ENCODE measurements at regions not wholly inside any gene's neighbourhood (a gene's known extent, or its start where the extent isn't known, plus 50 kb on each side); places are given as distances from the start of the nearest gene placed in this dataset.

DNA sequence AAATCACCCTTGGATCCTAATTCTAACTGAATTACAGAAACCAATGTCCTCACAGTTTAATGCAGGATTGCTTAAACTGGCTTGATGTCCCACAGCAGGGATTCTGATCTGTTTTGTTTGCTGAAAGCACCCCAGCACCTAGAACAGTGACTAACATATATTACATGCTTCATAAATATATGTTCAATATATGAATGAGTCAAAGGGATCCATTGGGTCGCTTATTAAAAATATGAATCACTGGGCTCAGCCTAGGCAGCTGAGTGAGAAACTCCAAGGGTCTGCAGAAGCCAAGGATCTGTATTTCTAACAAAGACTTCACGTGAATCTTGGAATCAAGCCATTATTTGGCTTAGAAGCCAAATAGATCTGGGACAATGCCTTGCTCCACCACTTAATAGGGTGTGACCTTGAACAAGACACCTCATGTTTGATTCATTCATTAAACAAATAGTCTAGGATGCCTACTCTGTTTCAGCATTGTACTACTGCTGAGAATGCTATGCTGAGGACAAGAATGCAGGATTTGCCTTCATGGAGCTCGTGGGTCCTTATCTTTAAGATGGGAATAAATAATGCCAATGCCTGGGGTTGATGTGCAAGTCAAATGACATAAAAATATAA, 103.4 kb upstream of the DLX6 start:
- no peaks in the 10 kb centered on the region for H3K9me3 ChIP-seq (ENCODE audit: insufficient read depth, low read length)
- TF ChIP-seq SUZ12 (IDR thresholded peaks at IDR 0.05; ENCODE audit: extremely low read depth, insufficient read depth, insufficient read length) (no peak), YY1 (IDR thresholded peaks at IDR 0.05; ENCODE audit: insufficient read depth, insufficient read length) (no peak), ZNF274 (IDR thresholded peaks at IDR 0.05; ENCODE audit: low read depth, low read length) (no peak)
- DNase-seq (ENCODE audit: low read depth, low spot score): no peak
- no peak overlapping the region for H3K4me3 ChIP-seq (ENCODE audit: insufficient read length, low read depth)
- no peak overlapping the region for H3K9ac ChIP-seq (ENCODE audit: insufficient read length, low read depth)
- no peaks in the 10 kb centered on the region for H3K4me1 ChIP-seq (ENCODE audit: insufficient read depth, insufficient read length)
- no peaks in the 10 kb centered on the region for H3K36me3 ChIP-seq (ENCODE audit: insufficient read depth, insufficient read length, low read length)
- no peaks in the 10 kb centered on the region for H3K27me3 ChIP-seq (ENCODE audit: insufficient read depth, insufficient read length)

DNA sequence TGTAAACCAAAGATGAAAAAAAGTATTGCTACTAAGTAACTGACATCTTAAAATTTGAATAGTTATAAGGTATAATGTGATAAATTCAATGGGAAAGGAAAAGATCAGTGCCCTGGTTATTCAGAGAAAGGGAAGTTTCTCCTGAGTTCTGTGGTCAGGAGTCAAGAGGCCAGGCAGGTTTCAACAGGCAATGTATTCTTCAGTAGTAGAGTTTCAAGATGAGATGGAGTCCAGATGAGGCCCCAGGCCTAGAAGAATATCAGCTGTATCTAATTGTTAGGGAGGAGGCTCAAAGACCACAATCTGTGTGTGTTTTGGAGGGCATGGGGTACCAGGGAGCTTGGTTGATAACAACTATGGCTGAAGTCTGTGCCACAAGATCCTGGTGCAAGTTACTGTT, 101.4 kb upstream of the DLX6 start:
- no peaks in the 10 kb centered on the region for H3K36me3 ChIP-seq (ENCODE audit: insufficient read depth, insufficient read length, low read length)
- H3K9ac ChIP-seq (ENCODE audit: insufficient read length, low read depth): no peak overlapping the region
- no peak for DNase-seq (ENCODE audit: low read depth, low spot score)
- TF ChIP-seq YY1 (IDR thresholded peaks at IDR 0.05; ENCODE audit: insufficient read depth, insufficient read length) (no peak), SUZ12 (IDR thresholded peaks at IDR 0.05; ENCODE audit: extremely low read depth, insufficient read depth, insufficient read length) (no peak)
- H3K4me1 ChIP-seq (ENCODE audit: insufficient read depth, insufficient read length): no peaks in the 10 kb centered on the region
- H3K4me3 ChIP-seq (ENCODE audit: insufficient read length, low read depth): no peak overlapping the region
- no peaks in the 10 kb centered on the region for H3K27me3 ChIP-seq (ENCODE audit: insufficient read depth, insufficient read length)
- no peaks in the 10 kb centered on the region for H3K9me3 ChIP-seq (ENCODE audit: insufficient read depth, low read length)

DNA sequence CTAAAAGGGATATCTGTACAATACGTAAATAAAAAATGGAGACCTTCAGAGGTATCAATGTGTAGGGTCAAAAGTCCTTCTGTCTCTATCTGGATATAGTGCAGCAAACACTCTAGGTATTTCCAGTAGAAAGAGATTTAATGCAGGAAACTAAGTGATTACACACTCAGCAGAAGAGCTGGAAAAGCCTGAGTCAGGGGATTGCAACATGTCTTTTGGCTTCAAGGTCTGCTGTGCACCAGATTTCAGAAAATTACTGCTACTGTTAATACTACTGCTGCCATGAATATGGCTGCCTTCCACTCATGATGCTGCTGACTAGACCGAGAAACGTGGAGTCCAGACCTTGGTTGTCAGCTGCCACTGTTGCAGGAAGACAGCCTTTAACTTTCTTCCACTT, 94.9 kb upstream of the DLX6 start:
- no peaks in the 10 kb centered on the region for H3K36me3 ChIP-seq (ENCODE audit: insufficient read depth, insufficient read length, low read length)
- no peaks in the 10 kb centered on the region for H3K4me1 ChIP-seq (ENCODE audit: insufficient read depth, insufficient read length)
- no peaks in the 10 kb centered on the region for H3K9me3 ChIP-seq (ENCODE audit: insufficient read depth, low read length)
- no peak overlapping the region for H3K9ac ChIP-seq (ENCODE audit: insufficient read length, low read depth)
- no peak for TF ChIP-seq SUZ12 (IDR thresholded peaks at IDR 0.05; ENCODE audit: extremely low read depth, insufficient read depth, insufficient read length)
- TF ChIP-seq ZNF274 (IDR thresholded peaks at IDR 0.05; ENCODE audit: low read depth, low read length): no peak
- TF ChIP-seq YY1 (IDR thresholded peaks at IDR 0.05; ENCODE audit: insufficient read depth, insufficient read length): no peak
- no peak for DNase-seq (ENCODE audit: low read depth, low spot score)
- no peak overlapping the region for H3K4me3 ChIP-seq (ENCODE audit: insufficient read length, low read depth)
- no peaks in the 10 kb centered on the region for H3K27me3 ChIP-seq (ENCODE audit: insufficient read depth, insufficient read length)

DNA sequence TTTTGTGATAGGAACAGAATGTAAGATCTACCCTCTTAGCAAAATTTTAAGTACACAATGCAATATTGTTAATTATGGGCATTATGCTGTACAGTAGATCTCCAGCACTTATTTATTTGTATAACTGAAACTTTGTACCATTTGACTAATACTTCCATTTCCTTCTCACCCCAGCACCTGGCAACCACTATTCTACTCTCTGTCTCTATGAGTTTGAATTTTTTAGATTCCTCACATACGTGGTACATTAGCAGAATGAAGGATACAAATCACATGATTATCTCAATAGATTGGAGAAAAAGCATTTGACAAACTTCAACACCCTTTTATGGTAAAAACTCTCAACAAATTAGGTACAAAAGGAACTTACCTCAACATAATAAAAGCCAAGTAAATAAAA, 90.3 kb upstream of the DLX6 start:
- Histone ChIP-seq H3K9ac (ENCODE audit: insufficient read length, low read depth) (no peak overlapping the region), H3K4me1 (ENCODE audit: insufficient read depth, insufficient read length) (no peaks in the 10 kb centered on the region), H3K27me3 (ENCODE audit: insufficient read depth, insufficient read length) (no peaks in the 10 kb centered on the region), H3K36me3 (ENCODE audit: insufficient read depth, insufficient read length, low read length) (no peaks in the 10 kb centered on the region), H3K4me3 (ENCODE audit: insufficient read length, low read depth) (no peak overlapping the region), H3K9me3 (ENCODE audit: insufficient read depth, low read length) (no peaks in the 10 kb centered on the region)
- no peak for DNase-seq (ENCODE audit: low read depth, low spot score)
- TF ChIP-seq SUZ12 (IDR thresholded peaks at IDR 0.05; ENCODE audit: extremely low read depth, insufficient read depth, insufficient read length) (no peak), YY1 (IDR thresholded peaks at IDR 0.05; ENCODE audit: insufficient read depth, insufficient read length) (no peak), ZNF274 (IDR thresholded peaks at IDR 0.05; ENCODE audit: low read depth, low read length) (no peak)

DNA sequence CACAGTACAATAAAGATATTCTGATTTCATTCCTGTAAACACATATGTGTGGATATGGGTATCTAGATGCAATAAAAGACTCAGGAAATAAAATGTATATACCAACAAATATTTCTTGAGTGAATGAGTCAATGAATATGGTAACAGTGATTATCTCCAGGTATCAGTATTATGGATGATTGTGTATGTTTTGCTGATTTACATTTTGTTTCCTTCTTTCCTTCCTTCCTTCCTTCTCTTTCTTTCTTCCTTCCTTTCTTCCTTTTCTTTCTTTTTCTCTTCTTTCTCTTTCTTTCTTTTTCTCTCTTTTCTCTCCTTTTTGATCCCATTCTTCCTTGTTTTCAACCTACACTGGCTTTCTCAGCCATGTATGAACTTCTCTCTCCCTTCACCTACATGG, 85.3 kb upstream of the DLX6 start:
- Histone ChIP-seq H3K9ac (ENCODE audit: insufficient read length, low read depth) (no peak overlapping the region), H3K4me1 (ENCODE audit: insufficient read depth, insufficient read length) (no peaks in the 10 kb centered on the region), H3K36me3 (ENCODE audit: insufficient read depth, insufficient read length, low read length) (no peaks in the 10 kb centered on the region), H3K4me3 (ENCODE audit: insufficient read length, low read depth) (no peak overlapping the region), H3K9me3 (ENCODE audit: insufficient read depth, low read length) (no peaks in the 10 kb centered on the region), H3K27me3 (ENCODE audit: insufficient read depth, insufficient read length) (no peaks in the 10 kb centered on the region)
- no peak for DNase-seq (ENCODE audit: low read depth, low spot score)
- no peak for TF ChIP-seq SUZ12 (IDR thresholded peaks at IDR 0.05; ENCODE audit: extremely low read depth, insufficient read depth, insufficient read length)
- no peak for TF ChIP-seq YY1 (IDR thresholded peaks at IDR 0.05; ENCODE audit: insufficient read depth, insufficient read length)
- no peak for TF ChIP-seq ZNF274 (IDR thresholded peaks at IDR 0.05; ENCODE audit: low read depth, low read length)

DNA sequence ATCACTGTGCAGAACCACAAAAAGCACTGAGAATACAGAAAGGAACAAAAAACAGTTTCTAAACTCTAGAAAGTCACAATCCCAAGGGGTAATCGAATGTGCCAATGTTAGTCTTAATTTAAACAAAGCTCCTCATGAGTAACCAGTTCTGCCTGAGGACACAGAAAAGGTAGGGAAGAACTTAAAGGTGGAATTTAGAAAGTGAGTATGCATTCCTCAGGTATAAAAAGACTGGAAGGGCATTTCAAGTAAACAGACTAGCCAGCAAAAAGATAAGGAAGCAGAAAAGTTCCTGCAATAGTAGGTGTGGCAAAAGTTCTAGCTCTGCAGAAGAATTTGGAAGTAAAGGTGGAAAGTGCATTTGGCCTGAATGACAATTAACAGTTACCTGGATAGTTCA, 84.6 kb upstream of the DLX6 start:
- no peak for DNase-seq (ENCODE audit: low read depth, low spot score)
- TF ChIP-seq YY1 (IDR thresholded peaks at IDR 0.05; ENCODE audit: insufficient read depth, insufficient read length): no peak
- no peak for TF ChIP-seq ZNF274 (IDR thresholded peaks at IDR 0.05; ENCODE audit: low read depth, low read length)
- TF ChIP-seq SUZ12 (IDR thresholded peaks at IDR 0.05; ENCODE audit: extremely low read depth, insufficient read depth, insufficient read length): no peak
- H3K4me3 ChIP-seq (ENCODE audit: insufficient read length, low read depth): no peak overlapping the region
- no peak overlapping the region for H3K9ac ChIP-seq (ENCODE audit: insufficient read length, low read depth)
- H3K36me3 ChIP-seq (ENCODE audit: insufficient read depth, insufficient read length, low read length): no peaks in the 10 kb centered on the region
- H3K27me3 ChIP-seq (ENCODE audit: insufficient read depth, insufficient read length): no peaks in the 10 kb centered on the region
- no peaks in the 10 kb centered on the region for H3K4me1 ChIP-seq (ENCODE audit: insufficient read depth, insufficient read length)
- H3K9me3 ChIP-seq (ENCODE audit: insufficient read depth, low read length): no peaks in the 10 kb centered on the region

DNA sequence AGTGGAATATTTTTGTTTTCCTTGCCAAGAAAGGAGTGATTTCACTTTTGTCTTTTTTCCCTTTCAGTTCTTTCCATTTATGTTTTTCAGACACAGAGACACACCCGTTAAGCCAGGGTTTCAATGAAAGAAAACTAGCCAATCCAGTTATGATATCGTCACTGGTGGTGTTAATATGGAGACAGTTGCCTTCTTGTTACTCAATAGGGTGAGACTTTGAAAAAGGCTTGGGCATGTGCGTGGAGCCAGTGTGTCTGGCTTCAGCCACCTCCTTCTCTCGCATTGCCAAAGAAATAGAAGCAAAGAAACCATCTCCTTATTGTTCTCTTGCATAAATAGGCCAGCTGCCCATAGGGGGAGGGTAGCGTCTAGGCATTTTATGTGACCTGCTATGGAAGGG, 84.1 kb upstream of the DLX6 start:
- Histone ChIP-seq H3K9me3 (ENCODE audit: insufficient read depth, low read length) (no peaks in the 10 kb centered on the region), H3K4me1 (ENCODE audit: insufficient read depth, insufficient read length) (no peaks in the 10 kb centered on the region), H3K27me3 (ENCODE audit: insufficient read depth, insufficient read length) (no peaks in the 10 kb centered on the region), H3K36me3 (ENCODE audit: insufficient read depth, insufficient read length, low read length) (no peaks in the 10 kb centered on the region), H3K4me3 (ENCODE audit: insufficient read length, low read depth) (no peak overlapping the region), H3K9ac (ENCODE audit: insufficient read length, low read depth) (no peak overlapping the region)
- TF ChIP-seq SUZ12 (IDR thresholded peaks at IDR 0.05; ENCODE audit: extremely low read depth, insufficient read depth, insufficient read length) (no peak), ZNF274 (IDR thresholded peaks at IDR 0.05; ENCODE audit: low read depth, low read length) (no peak), YY1 (IDR thresholded peaks at IDR 0.05; ENCODE audit: insufficient read depth, insufficient read length) (no peak)
- no peak for DNase-seq (ENCODE audit: low read depth, low spot score)
